Adrenal gland (tissue), 9 donors: ENCODE measurements at regions not wholly inside any gene's neighbourhood (a gene's known extent, or its start where the extent isn't known, plus 50 kb on each side); places are given as distances from the start of the nearest gene placed in this dataset.
"Not testable (repeated sequence)": the region's sequence is repeated elsewhere in the genome, so short reads cannot be mapped to it uniquely, and the experiment has no call there.

Experiments used
- DNase-seq, 7 donors: peaks; one replicate each; pipeline ENCODE4 v3.0.0-alpha.2; 2019 to 2020
- H3K27ac ChIP-seq, 5 donors: fragments of 200-600 bp; sonication (generic) in 4 of 5; 1 replicate in 3 of 5; 2 replicates in 2 of 5; pipeline versions ENCODE4 v1.5.1 to v1.8.0; 2016 to 2020; ENCODE audit warnings: mild to moderate bottlenecking in 1 of 5
- H3K27me3 ChIP-seq: fragments of 200-600 bp; 2 replicates; pipeline ENCODE4 v1.8.0; 2021
- H3K36me3 ChIP-seq, 2 donors: fragments of 200-600 bp; replicated peaks in 1 of 2; 1 replicate in 1 of 2; 2 replicates in 1 of 2; pipeline versions ENCODE4 v1.5.1 to v1.8.0; 2018 to 2022
- H3K4me1 ChIP-seq, 2 donors: fragments of 200-600 bp; replicated peaks in 1 of 2; 1 replicate in 1 of 2; 2 replicates in 1 of 2; pipeline versions ENCODE4 v1.5.1 to v1.8.0; 2018 to 2021
- H3K4me3 ChIP-seq, 4 donors: fragments of 200-600 bp; sonication (generic) in 3 of 4; one replicate each; pipeline ENCODE4 v1.5.1; 2016 to 2018
- H3K9me3 ChIP-seq, 3 donors: fragments of 200-600 bp; sonication (generic) in 1 of 3; replicated peaks in 1 of 3; 1 replicate in 2 of 3; 2 replicates in 1 of 3; pipeline versions ENCODE4 v1.5.1 to v1.8.0; 2016 to 2021
- POLR2A ChIP-seq, 2 donors: fragments of 450-650 bp; IDR thresholded peaks; one replicate each; pipeline ENCODE4 v1.6.1; 2017; ENCODE audit warnings: antibody characterized with exemption in 2 of 2, mild to moderate bottlenecking in 2 of 2, moderate library complexity in 1 of 2
- WGBS, 4 donors: extraction: QIAGEN DNeasy Blood & Tissue Kit in 2 of 4; methylation state at CpG; one replicate each; pipeline versions ENCODE4 v1.1.5 to v1.1.7; 2013 to 2017; 5-methylcytosine and 5-hydroxymethylcytosine counted together
- intact Hi-C, 2 donors: fragments of 100-400 bp; cut with DNase I; formaldehyde crosslinking; loops; one replicate each; pipeline versions ENCODE4 v1.14.1 to v1.15.0; 2022 to 2023
- TF ChIP-seq, protein P1 (sequence below), 6 experiments: fragments of 450-650 bp in 4 of 6; fragments of 200-600 bp in 2 of 6; sonication (generic) in 1 of 6; IDR thresholded peaks; 1 replicate in 5 of 6; 2 replicates in 1 of 6; pipeline versions ENCODE4 v1.5.1 to v1.8.0; 2016 to 2021; ENCODE audit warnings: antibody characterized with exemption in 6 of 6, mild to moderate bottlenecking in 2 of 6, moderate library complexity in 1 of 6
- donor health status: healthy with polysubstance abuse.
- donor health status: Bipolar disorder and iron deficiency.
- donor health status: DM: yes; HTN: yes; CAD: no.
- donor health status: DM: no; HTN: no; CAD: no.
- donor health status: DM: no; HTN: no; CAD: no.

GRCh38 chr2:185255566-185255965, 483.0 kb upstream of the FSIP2 start:
- DNase-seq, result no peak
- intact Hi-C loops, result no loop called here
- Histone ChIP-seq H3K27ac (no peak overlapping the region), H3K4me1 (no peaks in the 10 kb centered on the region), H3K36me3 (no peaks in the 10 kb centered on the region), H3K27me3 (no peaks in the 10 kb centered on the region), H3K4me3 (no peak overlapping the region), H3K9me3 (no peaks in the 10 kb centered on the region)
- TF ChIP-seq, protein P1, sequence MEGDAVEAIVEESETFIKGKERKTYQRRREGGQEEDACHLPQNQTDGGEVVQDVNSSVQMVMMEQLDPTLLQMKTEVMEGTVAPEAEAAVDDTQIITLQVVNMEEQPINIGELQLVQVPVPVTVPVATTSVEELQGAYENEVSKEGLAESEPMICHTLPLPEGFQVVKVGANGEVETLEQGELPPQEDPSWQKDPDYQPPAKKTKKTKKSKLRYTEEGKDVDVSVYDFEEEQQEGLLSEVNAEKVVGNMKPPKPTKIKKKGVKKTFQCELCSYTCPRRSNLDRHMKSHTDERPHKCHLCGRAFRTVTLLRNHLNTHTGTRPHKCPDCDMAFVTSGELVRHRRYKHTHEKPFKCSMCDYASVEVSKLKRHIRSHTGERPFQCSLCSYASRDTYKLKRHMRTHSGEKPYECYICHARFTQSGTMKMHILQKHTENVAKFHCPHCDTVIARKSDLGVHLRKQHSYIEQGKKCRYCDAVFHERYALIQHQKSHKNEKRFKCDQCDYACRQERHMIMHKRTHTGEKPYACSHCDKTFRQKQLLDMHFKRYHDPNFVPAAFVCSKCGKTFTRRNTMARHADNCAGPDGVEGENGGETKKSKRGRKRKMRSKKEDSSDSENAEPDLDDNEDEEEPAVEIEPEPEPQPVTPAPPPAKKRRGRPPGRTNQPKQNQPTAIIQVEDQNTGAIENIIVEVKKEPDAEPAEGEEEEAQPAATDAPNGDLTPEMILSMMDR (IDR thresholded peaks at IDR 0.05), result no peak
- TF ChIP-seq POLR2A (IDR thresholded peaks at IDR 0.05), result no peak
- WGBS, 4 donors, result 40 to 62% (median 47%) methylated on average over 1 of the region's 1 CpG

DNA sequence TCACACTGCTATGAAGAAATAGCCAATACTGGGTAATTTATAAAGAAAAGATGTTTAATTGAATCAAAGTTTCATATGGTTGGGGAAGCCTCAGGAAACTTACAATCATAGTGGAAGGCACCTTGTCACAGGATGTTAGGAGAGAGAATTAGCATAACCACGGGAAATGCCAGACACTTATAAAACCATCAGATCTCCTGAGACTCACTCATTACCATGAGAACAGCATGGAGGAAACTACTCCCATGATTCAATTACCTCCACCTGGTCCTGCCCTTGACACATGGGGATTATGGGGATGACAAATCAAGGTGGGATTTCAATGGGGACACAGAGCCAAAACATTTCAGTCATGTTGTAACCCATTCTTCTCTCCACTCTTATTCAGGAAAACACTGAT, 472.9 kb upstream of the FSIP2 start:
- Histone ChIP-seq H3K4me1 (no peaks in the 10 kb centered on the region), H3K4me3 (no peak overlapping the region), H3K36me3 (no peaks in the 10 kb centered on the region), H3K9me3 (no peaks in the 10 kb centered on the region), H3K27me3 (no peaks in the 10 kb centered on the region), H3K27ac (no peak overlapping the region)
- TF ChIP-seq, protein P1 (IDR thresholded peaks at IDR 0.05), result no peak
- TF ChIP-seq POLR2A (IDR thresholded peaks at IDR 0.05), result no peak
- no peak for DNase-seq
- intact Hi-C loops, result no loop called here
- WGBS, 4 donors, result 46 to 75% (median 58%) methylated on average over 1 of the region's 1 CpG

- H3K27me3 ChIP-seq, result no peaks in the 10 kb centered on the region
- H3K36me3 ChIP-seq, result no peaks in the 10 kb centered on the region
- no peaks in the 10 kb centered on the region for H3K4me1 ChIP-seq
- no peaks in the 10 kb centered on the region for H3K9me3 ChIP-seq
- H3K27ac ChIP-seq, result no peak overlapping the region
- TF ChIP-seq POLR2A (IDR thresholded peaks at IDR 0.05), result no peak
- TF ChIP-seq, protein P1 (IDR thresholded peaks at IDR 0.05), result no peak
- intact Hi-C loops, result no loop called here
- WGBS, 4 donors, result 76 to 86% (median 79%) methylated on average over 3 of the region's 3 CpGs
- no peak for DNase-seq
- no peak overlapping the region for H3K4me3 ChIP-seq
These were observed 470.0 kb upstream of the FSIP2 start for GRCh38 chr2:185268651-185269050.

DNA sequence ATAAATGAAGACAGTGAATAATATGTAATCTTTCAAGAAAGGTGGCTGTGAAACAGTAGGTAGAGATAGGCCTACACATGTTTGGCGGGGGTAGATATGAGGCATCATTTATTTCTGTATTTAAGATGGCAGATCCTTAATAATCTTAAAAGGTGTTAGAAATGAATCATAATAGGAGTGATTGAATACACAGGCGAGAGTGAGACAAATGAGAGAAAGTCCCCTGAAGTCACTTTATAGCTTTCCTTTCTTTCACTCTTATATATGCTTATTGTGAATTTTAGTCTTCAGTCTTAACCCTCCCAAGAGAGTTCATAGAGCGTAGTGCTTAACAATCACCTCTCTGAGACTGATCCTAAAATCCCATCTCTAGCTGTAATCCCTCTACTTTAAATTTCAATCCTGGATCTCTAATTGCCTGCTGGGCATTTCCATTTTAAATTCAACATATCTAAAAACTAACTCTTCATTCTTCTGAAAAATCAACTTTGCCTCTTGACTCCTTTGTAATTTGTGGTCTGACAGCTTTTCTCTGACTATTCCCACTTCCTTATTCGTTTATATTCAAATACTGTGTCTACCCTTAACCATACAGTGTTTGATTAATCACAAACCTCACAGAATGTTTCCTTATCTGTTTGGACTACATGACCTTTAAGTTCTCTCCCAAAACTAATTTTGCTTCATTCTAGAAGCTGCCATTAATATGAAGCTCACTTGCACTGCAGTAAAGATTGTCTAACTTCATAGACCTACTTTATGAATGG, 463.7 kb upstream of the FSIP2 start:
- H3K4me1 ChIP-seq, result no peaks in the 10 kb centered on the region
- intact Hi-C loops, result no loop called here
- no peak overlapping the region for H3K27ac ChIP-seq
- no peaks in the 10 kb centered on the region for H3K36me3 ChIP-seq
- H3K9me3 ChIP-seq, result no peaks in the 10 kb centered on the region
- WGBS, 4 donors, result 66 to 75% (median 74%) methylated on average over 4 of the region's 4 CpGs
- DNase-seq, result no peak
- H3K4me3 ChIP-seq, result no peak overlapping the region
- TF ChIP-seq, protein P1 (IDR thresholded peaks at IDR 0.05), result no peak
- no peak for TF ChIP-seq POLR2A (IDR thresholded peaks at IDR 0.05)
- no peaks in the 10 kb centered on the region for H3K27me3 ChIP-seq

DNA sequence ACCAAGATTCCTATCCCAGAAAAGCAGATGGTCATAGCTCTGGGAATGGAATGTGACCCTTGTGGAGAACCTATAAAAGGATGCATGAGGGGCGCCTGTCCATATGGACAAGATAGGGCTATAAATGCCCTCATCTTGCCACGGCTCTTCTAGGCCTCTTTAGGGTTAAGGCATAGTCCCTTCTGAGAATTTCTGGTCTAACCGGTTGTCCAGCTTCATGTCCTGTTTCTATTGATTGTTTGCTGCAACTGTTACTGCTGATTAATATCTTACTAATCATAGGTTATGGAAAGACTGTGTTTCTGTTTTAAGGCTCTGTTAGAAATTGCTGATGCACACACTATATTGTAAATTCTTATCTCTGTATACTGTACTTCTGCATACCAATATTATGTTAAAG, 462.6 kb upstream of the FSIP2 start:
- H3K36me3 ChIP-seq, H3K9me3 ChIP-seq, H3K4me3 ChIP-seq, H3K27ac ChIP-seq, DNase-seq, intact Hi-C loops, H3K27me3 ChIP-seq, H3K4me1 ChIP-seq: not testable (repeated sequence)
- WGBS, 4 donors, result 74 to 89% (median 82%) methylated on average over 3 of the region's 3 CpGs
